ENCODE measurements at regions not wholly inside any gene's neighbourhood (a gene's known extent, or its start where the extent isn't known, plus 50 kb on each side); places are given as distances from the start of the nearest gene placed in this dataset.
"Not testable (repeated sequence)": the region's sequence is repeated elsewhere in the genome, so short reads cannot be mapped to it uniquely, and the experiment has no call there.

DNA sequence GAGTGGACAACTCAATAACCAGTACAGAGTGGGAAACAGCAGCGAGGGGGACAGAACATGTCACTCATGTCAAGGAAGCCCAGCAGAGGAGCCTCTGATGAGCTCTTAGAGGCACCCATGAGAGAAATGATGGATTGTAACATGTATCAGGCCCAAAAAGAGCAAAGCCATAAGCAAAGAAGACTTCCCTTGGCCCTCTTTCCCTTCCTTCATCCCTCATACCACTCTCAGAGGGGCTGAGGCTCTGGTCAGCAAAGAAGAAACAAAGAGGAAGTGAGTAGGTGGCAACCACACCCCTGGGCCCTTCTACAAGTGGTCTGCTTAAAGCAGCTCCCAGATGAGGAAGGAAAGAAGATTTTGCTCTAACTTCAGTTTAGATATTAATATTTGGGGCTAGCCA lies 112.8 kb downstream of the CDC42EP3 start:
- in situ Hi-C loops (cut with HindIII; ENCODE audit: low pct_unique_long_range_greater_than_20kb, low sequenced_read_pairs), result no loop called here
- DNase-seq (ENCODE audit: low read depth, low spot score), result no peak

DNA sequence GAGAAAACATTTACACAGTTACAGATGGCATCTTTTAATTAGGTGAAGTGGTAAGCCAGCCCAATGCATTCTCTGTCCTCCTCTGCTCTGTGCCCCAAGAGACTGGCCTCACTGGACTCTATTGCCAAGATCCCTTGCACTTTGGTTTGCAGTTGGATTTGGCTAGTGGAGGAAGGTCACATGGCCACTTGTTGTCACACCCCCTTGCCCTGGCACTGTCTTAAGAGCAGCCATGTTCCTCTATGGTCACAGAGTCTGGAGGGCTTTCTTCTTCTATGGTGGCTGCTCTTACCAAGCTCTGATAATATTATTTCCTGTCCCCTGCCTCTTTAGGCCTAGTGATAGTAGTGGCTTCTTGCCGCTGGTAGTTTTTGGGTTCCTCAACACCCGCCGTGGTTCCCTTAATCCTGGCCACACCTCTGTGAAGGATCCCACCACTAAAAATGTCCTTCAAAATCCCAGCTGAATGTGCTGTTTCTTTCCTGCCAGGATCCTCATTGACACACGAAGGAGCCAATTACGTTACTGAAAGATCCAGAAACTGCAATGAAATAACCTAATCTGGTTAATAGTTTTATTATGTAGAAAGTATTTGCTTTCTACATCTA lies 111.1 kb downstream of the CDC42EP3 start:
- DNase-seq (ENCODE audit: low read depth, low spot score), result no peak
- in situ Hi-C loops (cut with HindIII; ENCODE audit: low pct_unique_long_range_greater_than_20kb, low sequenced_read_pairs), result no loop called here

GRCh38 chr2:37560863-37561614 lies 110.4 kb downstream of the CDC42EP3 start:
- in situ Hi-C loops (cut with HindIII; ENCODE audit: low pct_unique_long_range_greater_than_20kb, low sequenced_read_pairs), result no loop called here
- no peak for DNase-seq (ENCODE audit: low read depth, low spot score)

- in situ Hi-C loops (cut with HindIII; ENCODE audit: low pct_unique_long_range_greater_than_20kb, low sequenced_read_pairs), result no loop called here
- peak; percentile 85 for DNase-seq (ENCODE audit: low read depth, low spot score)
Measured at GRCh38 chr2:37561615-37562569, 109.5 kb downstream of the CDC42EP3 start.

GRCh38 chr2:37563375-37564015 lies 107.9 kb downstream of the CDC42EP3 start:
- in situ Hi-C loops (cut with HindIII; ENCODE audit: low pct_unique_long_range_greater_than_20kb, low sequenced_read_pairs), result no loop called here

DNA sequence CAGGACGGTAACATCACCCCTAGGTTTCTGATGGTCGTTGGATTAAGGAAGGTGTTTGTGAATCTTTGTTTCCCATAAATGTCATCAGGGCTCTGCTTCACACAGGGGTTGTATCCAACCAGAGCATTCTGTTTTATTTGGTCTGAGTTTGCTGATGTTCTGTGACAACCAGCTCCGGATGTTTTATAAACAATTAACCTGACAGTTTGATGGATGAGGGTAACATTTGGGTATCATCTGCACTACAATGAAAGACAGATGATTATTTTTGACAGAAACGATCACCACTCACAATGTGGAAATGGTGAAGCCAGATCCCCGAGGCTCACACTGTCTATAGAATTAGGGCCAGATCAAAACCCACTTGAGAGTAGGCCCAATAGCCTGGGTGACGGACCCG lies 107.1 kb downstream of the CDC42EP3 start:
- no peak for DNase-seq (ENCODE audit: low read depth, low spot score)
- in situ Hi-C loops (cut with HindIII; ENCODE audit: low pct_unique_long_range_greater_than_20kb, low sequenced_read_pairs), result no loop called here

More at GRCh38 chr2:37563375-37564015, 107.9 kb downstream of the CDC42EP3 start:
- no peak for DNase-seq (ENCODE audit: low read depth, low spot score)

GRCh38 chr2:37566517-37566981 lies 104.9 kb downstream of the CDC42EP3 start:
- DNase-seq (ENCODE audit: low read depth, low spot score), result peak; percentile 65
- in situ Hi-C loops (cut with HindIII; ENCODE audit: low pct_unique_long_range_greater_than_20kb, low sequenced_read_pairs), result no loop called here

- in situ Hi-C loops (cut with HindIII; ENCODE audit: low pct_unique_long_range_greater_than_20kb, low sequenced_read_pairs), result no loop called here
- no peak for DNase-seq (ENCODE audit: low read depth, low spot score)
Measured at GRCh38 chr2:37568565-37568964, 102.9 kb downstream of the CDC42EP3 start.

GRCh38 chr2:37569131-37569823 lies 102.2 kb downstream of the CDC42EP3 start:
- in situ Hi-C loops (cut with HindIII; ENCODE audit: low pct_unique_long_range_greater_than_20kb, low sequenced_read_pairs), result no loop called here
- no peak for DNase-seq (ENCODE audit: low read depth, low spot score)

GRCh38 chr2:37569986-37570679 lies 101.3 kb downstream of the CDC42EP3 start:
- DNase-seq (ENCODE audit: low read depth, low spot score), result peak; percentile 92
- in situ Hi-C loops (cut with HindIII; ENCODE audit: low pct_unique_long_range_greater_than_20kb, low sequenced_read_pairs), result no loop called here

GRCh38 chr2:37570773-37571586 lies 100.5 kb downstream of the CDC42EP3 start:
- DNase-seq (ENCODE audit: low read depth, low spot score), result peak; percentile 86

GRCh38 chr2:37571587-37572136 lies 99.8 kb downstream of the CDC42EP3 start:
- in situ Hi-C loops (cut with HindIII; ENCODE audit: low pct_unique_long_range_greater_than_20kb, low sequenced_read_pairs), result no loop called here
- DNase-seq (ENCODE audit: low read depth, low spot score), result no peak

More at GRCh38 chr2:37570773-37571586, 100.5 kb downstream of the CDC42EP3 start:
- in situ Hi-C loops (cut with HindIII; ENCODE audit: low pct_unique_long_range_greater_than_20kb, low sequenced_read_pairs), result no loop called here

DNA sequence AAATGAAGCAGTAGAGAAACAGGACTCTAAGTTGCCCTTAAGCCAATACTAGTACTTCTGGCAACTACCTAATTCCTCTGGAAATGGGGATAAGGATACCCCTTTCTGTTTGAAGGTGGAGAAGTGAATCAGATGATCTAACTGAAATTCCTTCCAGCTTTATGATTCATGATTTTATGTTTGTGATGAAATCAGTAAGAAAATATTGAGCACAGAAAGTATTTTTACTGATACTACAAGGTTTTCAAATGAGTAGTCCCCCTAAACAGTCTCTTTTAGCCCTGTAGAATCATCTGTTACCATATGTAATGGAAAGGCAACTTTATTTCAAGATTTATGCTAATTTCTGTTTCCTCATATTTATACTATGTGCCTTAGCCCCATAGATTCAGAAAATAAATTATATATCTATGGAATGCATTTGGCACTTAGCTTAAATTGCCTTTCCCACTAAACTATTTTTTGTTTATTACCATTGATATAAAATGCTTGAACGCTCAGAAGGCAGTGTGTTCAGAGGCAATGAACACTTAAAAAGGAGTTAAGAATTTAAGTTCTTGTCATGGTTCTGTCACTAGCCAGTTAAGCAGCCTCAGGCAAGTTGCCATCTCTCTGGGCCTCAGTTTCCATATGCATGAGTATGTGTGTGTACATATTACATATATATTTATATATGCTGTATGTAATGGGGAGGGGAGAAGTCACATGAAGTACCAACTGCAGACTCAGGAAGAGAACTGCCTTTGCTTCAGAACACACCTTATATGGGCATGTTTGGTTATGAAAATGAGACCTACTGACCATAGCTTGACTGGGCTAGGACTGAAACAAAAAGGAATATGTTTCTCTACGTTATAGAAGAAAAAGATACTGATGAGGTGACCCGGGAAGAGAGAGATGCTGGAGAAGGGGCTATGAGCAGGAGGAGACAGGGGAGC lies 97.7 kb downstream of the CDC42EP3 start:
- DNase-seq (ENCODE audit: low read depth, low spot score), result no peak
- in situ Hi-C loops (cut with HindIII; ENCODE audit: low pct_unique_long_range_greater_than_20kb, low sequenced_read_pairs), result no loop called here

DNA sequence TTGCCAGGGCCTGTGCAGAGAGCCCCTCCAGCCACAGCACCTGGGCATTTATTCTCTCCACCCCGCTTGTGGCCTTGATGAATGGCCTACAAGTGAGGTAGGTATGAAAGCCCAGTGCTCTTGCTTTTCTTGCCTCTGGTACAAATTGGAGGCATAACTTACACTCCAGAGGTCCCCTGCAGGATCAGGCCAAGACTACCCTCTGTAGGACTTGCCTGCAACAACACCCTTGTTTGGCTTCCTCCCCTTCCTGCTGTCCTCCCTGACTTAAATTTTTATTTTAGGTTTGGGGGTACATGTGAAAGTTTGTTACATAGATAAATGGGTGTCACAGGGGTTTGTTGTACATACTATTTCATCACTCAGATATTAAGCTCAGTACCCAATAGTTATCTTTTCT lies 95.7 kb downstream of the CDC42EP3 start:
- DNase-seq (ENCODE audit: low read depth, low spot score), result peak; percentile 42
- in situ Hi-C loops (cut with HindIII; ENCODE audit: low pct_unique_long_range_greater_than_20kb, low sequenced_read_pairs), result no loop called here

DNA sequence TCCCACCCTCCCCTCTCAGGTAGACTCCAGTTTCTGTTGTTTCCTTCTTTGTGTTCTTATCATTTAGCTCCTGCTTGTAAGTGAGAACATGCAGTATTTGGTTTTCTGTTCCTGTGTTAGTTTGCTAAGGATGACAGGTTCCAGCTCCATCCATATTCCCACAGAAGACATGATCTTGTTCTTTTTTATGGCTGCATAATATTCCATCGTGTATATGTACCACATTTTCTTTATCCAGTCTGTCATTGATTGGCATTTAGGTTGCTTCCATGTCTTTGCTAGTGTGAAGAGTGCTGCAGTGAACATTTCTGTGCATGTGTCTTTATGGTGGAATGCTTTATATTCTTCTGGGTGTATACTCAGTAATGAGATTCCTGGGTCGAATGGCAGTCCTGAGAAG lies 95.2 kb downstream of the CDC42EP3 start:
- in situ Hi-C loops (cut with HindIII; ENCODE audit: low pct_unique_long_range_greater_than_20kb, low sequenced_read_pairs); DNase-seq (ENCODE audit: low read depth, low spot score): not testable (repeated sequence)

All from SK-MEL-5 (cell line).